ENCODE measurements at regions not wholly inside any gene's neighbourhood (a gene's known extent, or its start where the extent isn't known, plus 50 kb on each side); places are given as distances from the start of the nearest gene placed in this dataset.

GRCh38 chr17:22470411-22471175 lies 778.3 kb downstream of the KCNJ18 start:
- CTCF ChIA-PET = no interaction called here
- POLR2A ChIA-PET = no interaction called here
- TF ChIP-seq BHLHE40 (IDR thresholded peaks at IDR 0.05; ENCODE audit: borderline replicate concordance) (no peak), ARNT (IDR thresholded peaks at IDR 0.05) (no peak), ZNF384 (IDR thresholded peaks at IDR 0.05) (no peak), FOXM1 (IDR thresholded peaks at IDR 0.05; ENCODE audit: borderline replicate concordance) (no peak), PKNOX1 (IDR thresholded peaks at IDR 0.05) (no peak), FOXA1 (IDR thresholded peaks at IDR 0.05) (no peak), TARDBP (IDR thresholded peaks at IDR 0.05) (no peak), NFRKB (IDR thresholded peaks at IDR 0.05) (no peak), HDGF (IDR thresholded peaks at IDR 0.05; ENCODE audit: borderline replicate concordance) (no peak), CTBP1 (IDR thresholded peaks at IDR 0.05; ENCODE audit: borderline replicate concordance) (no peak), SUZ12 (IDR thresholded peaks at IDR 0.05) (no peak), LEF1 (IDR thresholded peaks at IDR 0.05; ENCODE audit: borderline replicate concordance) (no peak), FOXK2 (IDR thresholded peaks at IDR 0.05) (no peak), L3MBTL2 (conservative IDR thresholded peaks at IDR 0.05) (no peak), ELF4 (IDR thresholded peaks at IDR 0.05) (no peak)
- no peak for DNase-seq (ENCODE audit: extremely low spot score)

- DNase-seq (ENCODE audit: extremely low spot score) = no peak
- TF ChIP-seq FOXA1 (IDR thresholded peaks at IDR 0.05) (no peak), ELF4 (IDR thresholded peaks at IDR 0.05) (no peak), L3MBTL2 (conservative IDR thresholded peaks at IDR 0.05) (no peak), SUZ12 (IDR thresholded peaks at IDR 0.05) (no peak), FOXM1 (IDR thresholded peaks at IDR 0.05; ENCODE audit: borderline replicate concordance) (no peak), ZNF384 (IDR thresholded peaks at IDR 0.05) (no peak), BHLHE40 (IDR thresholded peaks at IDR 0.05; ENCODE audit: borderline replicate concordance) (no peak), TARDBP (IDR thresholded peaks at IDR 0.05) (no peak), HDGF (IDR thresholded peaks at IDR 0.05; ENCODE audit: borderline replicate concordance) (no peak), PKNOX1 (IDR thresholded peaks at IDR 0.05) (no peak)
- CTCF ChIA-PET = no interaction called here
- POLR2A ChIA-PET = no interaction called here
Observed at GRCh38 chr17:22484826-22485225, 792.5 kb downstream of the KCNJ18 start.

GRCh38 chr17:22490399-22490798 lies 798.1 kb downstream of the KCNJ18 start:
- TF ChIP-seq BHLHE40 (IDR thresholded peaks at IDR 0.05; ENCODE audit: borderline replicate concordance) (no peak), LEF1 (IDR thresholded peaks at IDR 0.05; ENCODE audit: borderline replicate concordance) (no peak), FOXK2 (IDR thresholded peaks at IDR 0.05) (no peak), HDGF (IDR thresholded peaks at IDR 0.05; ENCODE audit: borderline replicate concordance) (no peak), PKNOX1 (IDR thresholded peaks at IDR 0.05) (no peak), TARDBP (IDR thresholded peaks at IDR 0.05) (no peak), FOXA1 (IDR thresholded peaks at IDR 0.05) (no peak), SUZ12 (IDR thresholded peaks at IDR 0.05) (no peak), NFRKB (IDR thresholded peaks at IDR 0.05) (no peak), CTBP1 (IDR thresholded peaks at IDR 0.05; ENCODE audit: borderline replicate concordance) (no peak)
- DNase-seq (ENCODE audit: extremely low spot score) = no peak
- ChIA-PET CTCF (no interaction called here), POLR2A (no interaction called here)

GRCh38 chr17:22492331-22492730 lies 800.0 kb downstream of the KCNJ18 start:
- CTCF ChIA-PET = no interaction called here
- no peak for DNase-seq (ENCODE audit: extremely low spot score)
- no peak for TF ChIP-seq PKNOX1 (IDR thresholded peaks at IDR 0.05)
- TF ChIP-seq NFRKB (IDR thresholded peaks at IDR 0.05) = no peak
- no peak for TF ChIP-seq ELF4 (IDR thresholded peaks at IDR 0.05)
- TF ChIP-seq FOXM1 (IDR thresholded peaks at IDR 0.05; ENCODE audit: borderline replicate concordance) = no peak
- no peak for TF ChIP-seq ZNF384 (IDR thresholded peaks at IDR 0.05)
- no peak for TF ChIP-seq TARDBP (IDR thresholded peaks at IDR 0.05)
- TF ChIP-seq FOXA1 (IDR thresholded peaks at IDR 0.05) = no peak
- no peak for TF ChIP-seq L3MBTL2 (conservative IDR thresholded peaks at IDR 0.05)
- no peak for TF ChIP-seq SP1 (IDR thresholded peaks at IDR 0.05)
- no peak for TF ChIP-seq CTBP1 (IDR thresholded peaks at IDR 0.05; ENCODE audit: borderline replicate concordance)
- TF ChIP-seq HDGF (IDR thresholded peaks at IDR 0.05; ENCODE audit: borderline replicate concordance) = no peak
- no peak for TF ChIP-seq SUZ12 (IDR thresholded peaks at IDR 0.05)
- no peak for TF ChIP-seq ARNT (IDR thresholded peaks at IDR 0.05)
- no peak for TF ChIP-seq FOXK2 (IDR thresholded peaks at IDR 0.05)
- no peak for TF ChIP-seq BHLHE40 (IDR thresholded peaks at IDR 0.05; ENCODE audit: borderline replicate concordance)
- no peak for TF ChIP-seq LEF1 (IDR thresholded peaks at IDR 0.05; ENCODE audit: borderline replicate concordance)
- POLR2A ChIA-PET = no interaction called here

GRCh38 chr17:22496450-22496849 lies 804.1 kb downstream of the KCNJ18 start:
- TF ChIP-seq HDGF (IDR thresholded peaks at IDR 0.05; ENCODE audit: borderline replicate concordance) = no peak
- TF ChIP-seq ELF4 (IDR thresholded peaks at IDR 0.05) = no peak
- POLR2A ChIA-PET = no interaction called here
- no peak for DNase-seq (ENCODE audit: extremely low spot score)
- CTCF ChIA-PET = no interaction called here

Data from HEK293T (cell line).